ENCODE measurements at regions not wholly inside any gene's neighbourhood (a gene's known extent, or its start where the extent isn't known, plus 50 kb on each side); places are given as distances from the start of the nearest gene placed in this dataset.

DNA sequence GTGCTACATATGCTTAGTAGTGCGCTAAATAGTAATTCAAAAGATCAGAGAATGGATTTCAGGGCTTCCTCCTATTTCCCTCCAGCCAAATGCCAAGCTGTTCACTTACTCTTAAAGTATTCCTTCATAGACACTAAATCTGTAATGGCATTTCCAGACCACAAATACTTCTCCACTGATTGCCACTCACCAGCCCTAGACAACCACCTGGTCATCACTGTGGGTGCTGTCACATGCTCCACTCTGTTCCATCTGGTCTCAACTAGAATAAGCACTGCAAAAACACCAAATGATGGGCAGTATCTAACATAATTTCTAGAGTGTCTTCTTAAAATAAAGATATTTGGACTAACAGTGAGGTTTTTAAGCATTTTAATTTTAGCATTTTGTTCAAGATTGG is 341.3 kb downstream of the AASDHPPT start:
- intact Hi-C loops (cut with micrococcal nuclease): no loop called here
- ChIA-PET POLR2A (no interaction called here), CTCF (no interaction called here)
- dilution Hi-C loops (cut with MboI; ENCODE audit: extremely low pct_ligation_motif_present, low sequenced_read_pairs): no loop called here
- no TSS peak for BruUV-seq (replicated peaks)
- Histone ChIP-seq H3K79me2 (ENCODE audit: control insufficient read depth, insufficient read depth, low read length) (no peaks in the 10 kb centered on the region), H4K20me1 (replicated peaks; ENCODE audit: control insufficient read depth, extremely low read depth, insufficient read depth, low read length) (no peaks in the 10 kb centered on the region), H3K27me3 (ENCODE audit: control insufficient read depth in 2 of 2, insufficient read depth in 2 of 2, low read length in 2 of 2) (no peaks in the 10 kb centered on the region), H3K4me3 (replicated peaks in 1 of 3; ENCODE audit: insufficient read depth in 1 of 3, low read depth in 1 of 3, low read length in 3 of 3) (no peak overlapping the region), H3K36me3 (ENCODE audit: control insufficient read depth in 2 of 2, extremely low read depth in 1 of 2, insufficient read depth in 2 of 2, low read length in 2 of 2) (no peaks in the 10 kb centered on the region), H3K4me2 (ENCODE audit: insufficient read depth, low read length) (no peak overlapping the region), H2AFZ (ENCODE audit: low read depth, low read length) (no peak overlapping the region), H3K4me1 (ENCODE audit: control insufficient read depth, extremely low read depth, insufficient read depth, low read length) (no peaks in the 10 kb centered on the region), H3K9ac (replicated peaks; ENCODE audit: extremely low read depth, insufficient read depth, low read length) (no peak overlapping the region), H3K9me3 (replicated peaks; ENCODE audit: control insufficient read depth, insufficient read depth, low read length) (no peaks in the 10 kb centered on the region), H3K9me1 (replicated peaks; ENCODE audit: control insufficient read depth, extremely low read depth, insufficient read depth, low read length) (no peaks in the 10 kb centered on the region), H3K27ac (ENCODE audit: insufficient read depth, low read depth, low read length) (no peak overlapping the region)
- no peak for TF ChIP-seq FOS (IDR thresholded peaks at IDR 0.05; ENCODE audit: borderline replicate concordance, insufficient read depth, low read length)
- TF ChIP-seq EZH2 (IDR thresholded peaks at IDR 0.05; ENCODE audit: borderline replicate concordance, low read depth, low read length, severe bottlenecking): no peak
- TF ChIP-seq JUN (IDR thresholded peaks at IDR 0.05; ENCODE audit: borderline replicate concordance, insufficient read depth, insufficient read length, low read depth): no peak
- TF ChIP-seq GATA2 (IDR thresholded peaks at IDR 0.05; ENCODE audit: insufficient read depth, insufficient read length, low read depth, low read length): no peak
- TF ChIP-seq, protein P1, sequence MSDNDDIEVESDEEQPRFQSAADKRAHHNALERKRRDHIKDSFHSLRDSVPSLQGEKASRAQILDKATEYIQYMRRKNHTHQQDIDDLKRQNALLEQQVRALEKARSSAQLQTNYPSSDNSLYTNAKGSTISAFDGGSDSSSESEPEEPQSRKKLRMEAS (IDR thresholded peaks at IDR 0.05; ENCODE audit: insufficient read depth, insufficient read length): no peak
- no peak for TF ChIP-seq POLR2A (IDR thresholded peaks at IDR 0.05; ENCODE audit: low read depth, low read length)
- no peak for FAIRE-seq
- no peak for DNase-seq (ENCODE audit: low read depth, low spot score)

DNA sequence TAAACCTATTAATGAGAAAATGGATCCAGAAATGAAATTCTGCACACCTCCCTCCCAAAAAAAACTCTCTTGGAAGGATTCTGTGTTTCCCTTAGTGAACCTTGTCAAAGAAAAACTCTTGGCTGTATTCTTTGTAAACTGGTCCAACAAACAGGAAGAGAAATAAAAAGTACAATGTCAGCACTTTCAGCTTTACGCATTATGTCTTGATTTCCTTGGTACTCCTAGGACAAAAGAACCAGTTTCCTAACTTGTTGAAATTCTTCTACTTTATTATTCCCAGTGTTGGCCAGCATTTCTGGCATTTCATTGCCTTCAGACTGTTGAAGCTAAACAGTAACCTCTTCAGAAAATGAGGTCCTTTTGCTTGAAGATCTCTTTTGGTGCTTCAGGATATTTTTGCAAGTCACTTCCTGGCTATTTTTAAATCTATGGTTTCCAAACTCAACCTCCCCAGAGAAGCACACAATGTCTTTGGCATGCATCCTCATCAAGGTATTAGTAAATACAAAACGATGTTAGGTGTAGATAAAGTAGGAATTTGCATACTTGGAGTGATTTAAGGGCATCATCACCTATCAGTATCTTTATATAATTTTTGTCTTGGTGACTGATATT is 342.7 kb downstream of the AASDHPPT start:
- FAIRE-seq: no peak
- intact Hi-C loops (cut with micrococcal nuclease): no loop called here
- BruUV-seq (replicated peaks): no TSS peak

More for the DNA sequence above, 342.7 kb downstream of the AASDHPPT start:
- no peak overlapping the region for H3K4me2 ChIP-seq (ENCODE audit: insufficient read depth, low read length)
- H3K4me3 ChIP-seq (replicated peaks in 1 of 3; ENCODE audit: insufficient read depth in 1 of 3, low read depth in 1 of 3, low read length in 3 of 3): no peak overlapping the region
- no peak for TF ChIP-seq EZH2 (IDR thresholded peaks at IDR 0.05; ENCODE audit: borderline replicate concordance, low read depth, low read length, severe bottlenecking)
- no peak for TF ChIP-seq FOS (IDR thresholded peaks at IDR 0.05; ENCODE audit: borderline replicate concordance, insufficient read depth, low read length)
- no peak for TF ChIP-seq MYC (IDR thresholded peaks at IDR 0.05; ENCODE audit: low read depth, low read length)
- TF ChIP-seq POLR2A (IDR thresholded peaks at IDR 0.05; ENCODE audit: low read depth, low read length): no peak
- no peak for TF ChIP-seq POLR2AphosphoS5 (IDR thresholded peaks at IDR 0.05; ENCODE audit: insufficient read depth, low read depth, low read length)
- TF ChIP-seq, protein P2, sequence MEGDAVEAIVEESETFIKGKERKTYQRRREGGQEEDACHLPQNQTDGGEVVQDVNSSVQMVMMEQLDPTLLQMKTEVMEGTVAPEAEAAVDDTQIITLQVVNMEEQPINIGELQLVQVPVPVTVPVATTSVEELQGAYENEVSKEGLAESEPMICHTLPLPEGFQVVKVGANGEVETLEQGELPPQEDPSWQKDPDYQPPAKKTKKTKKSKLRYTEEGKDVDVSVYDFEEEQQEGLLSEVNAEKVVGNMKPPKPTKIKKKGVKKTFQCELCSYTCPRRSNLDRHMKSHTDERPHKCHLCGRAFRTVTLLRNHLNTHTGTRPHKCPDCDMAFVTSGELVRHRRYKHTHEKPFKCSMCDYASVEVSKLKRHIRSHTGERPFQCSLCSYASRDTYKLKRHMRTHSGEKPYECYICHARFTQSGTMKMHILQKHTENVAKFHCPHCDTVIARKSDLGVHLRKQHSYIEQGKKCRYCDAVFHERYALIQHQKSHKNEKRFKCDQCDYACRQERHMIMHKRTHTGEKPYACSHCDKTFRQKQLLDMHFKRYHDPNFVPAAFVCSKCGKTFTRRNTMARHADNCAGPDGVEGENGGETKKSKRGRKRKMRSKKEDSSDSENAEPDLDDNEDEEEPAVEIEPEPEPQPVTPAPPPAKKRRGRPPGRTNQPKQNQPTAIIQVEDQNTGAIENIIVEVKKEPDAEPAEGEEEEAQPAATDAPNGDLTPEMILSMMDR (IDR thresholded peaks at IDR 0.05; ENCODE audit: extremely low read depth in 1 of 2, insufficient read depth in 1 of 2, low read depth in 1 of 2, low read length in 2 of 2): no peak
- H2AFZ ChIP-seq (ENCODE audit: low read depth, low read length): no peak overlapping the region
- no peaks in the 10 kb centered on the region for H3K4me1 ChIP-seq (ENCODE audit: control insufficient read depth, extremely low read depth, insufficient read depth, low read length)
- no peak overlapping the region for H3K9ac ChIP-seq (replicated peaks; ENCODE audit: extremely low read depth, insufficient read depth, low read length)
- dilution Hi-C loops (cut with MboI; ENCODE audit: extremely low pct_ligation_motif_present, low sequenced_read_pairs): no loop called here
- H3K27me3 ChIP-seq (ENCODE audit: control insufficient read depth in 2 of 2, insufficient read depth in 2 of 2, low read length in 2 of 2): no peaks in the 10 kb centered on the region
- POLR2A ChIA-PET: no interaction called here
- H3K9me1 ChIP-seq (replicated peaks; ENCODE audit: control insufficient read depth, extremely low read depth, insufficient read depth, low read length): no peaks in the 10 kb centered on the region
- H3K79me2 ChIP-seq (ENCODE audit: control insufficient read depth, insufficient read depth, low read length): no peaks in the 10 kb centered on the region
- H3K27ac ChIP-seq (ENCODE audit: insufficient read depth, low read depth, low read length): no peak overlapping the region
- no peaks in the 10 kb centered on the region for H4K20me1 ChIP-seq (replicated peaks; ENCODE audit: control insufficient read depth, extremely low read depth, insufficient read depth, low read length)
- H3K9me3 ChIP-seq (replicated peaks; ENCODE audit: control insufficient read depth, insufficient read depth, low read length): no peaks in the 10 kb centered on the region
- H3K36me3 ChIP-seq (ENCODE audit: control insufficient read depth in 2 of 2, extremely low read depth in 1 of 2, insufficient read depth in 2 of 2, low read length in 2 of 2): no peaks in the 10 kb centered on the region
- no peak for DNase-seq (ENCODE audit: low read depth, low spot score)
- CTCF ChIA-PET: no interaction called here

Measured in endothelial cell of umbilical vein (primary cell).